ENCODE measurements at regions not wholly inside any gene's neighbourhood (a gene's known extent, or its start where the extent isn't known, plus 50 kb on each side); places are given as distances from the start of the nearest gene placed in this dataset.
A peak's percentile ranks its signal among the peaks of the same experiment; 100 is the strongest.

DNA sequence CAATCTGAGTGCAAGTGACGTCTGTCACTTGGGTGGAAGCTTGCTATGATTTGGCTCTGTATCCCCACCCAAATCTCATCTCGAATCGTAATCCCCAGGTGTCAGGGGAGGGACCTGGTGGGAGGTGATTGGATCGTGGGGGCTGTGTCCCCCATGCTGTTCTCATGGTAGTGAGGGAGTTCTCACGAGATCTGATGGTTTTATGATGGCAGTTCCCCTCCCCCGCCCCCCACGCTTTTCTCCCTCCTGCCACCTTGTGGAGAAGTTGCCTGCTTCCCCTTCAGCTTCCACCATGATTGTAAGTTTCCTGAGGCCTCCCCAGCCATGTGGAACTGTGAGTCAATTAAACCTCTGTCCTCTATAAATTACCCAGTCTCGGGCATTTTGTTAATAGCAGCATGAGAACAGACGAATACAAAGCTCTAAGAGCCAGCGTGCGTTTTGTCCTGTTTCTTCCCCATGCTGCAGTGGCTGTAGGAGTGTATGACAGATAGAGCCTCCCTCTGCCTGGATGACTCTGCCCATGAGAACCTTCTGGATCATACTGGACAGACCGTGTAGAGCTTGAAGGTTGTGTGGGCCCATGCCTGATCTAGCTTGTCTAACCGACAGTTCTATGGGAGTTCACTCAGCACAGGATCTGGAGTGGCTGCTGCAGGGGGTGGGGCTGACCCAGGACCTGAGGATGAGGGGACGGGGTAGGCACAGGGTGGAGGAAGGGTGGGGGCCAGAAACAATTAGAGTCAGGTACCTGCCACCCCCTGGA, 139.7 kb upstream of the ERRFI1 start:
- Histone ChIP-seq H3K9me3 (ENCODE audit: control insufficient read depth in 2 of 2, insufficient read depth in 1 of 2, low read depth in 1 of 2, low read length in 1 of 2) (no peaks in the 10 kb centered on the region), H3K4me3 (ENCODE audit: low read depth in 1 of 2, low read length in 2 of 2) (no peak overlapping the region), H3K4me1 (ENCODE audit: control insufficient read depth in 2 of 2, insufficient read depth in 2 of 2, low read length in 1 of 2) (peaks cover 0 to 12% of the 10 kb centered on the region in 2 donors), H3K36me3 (ENCODE audit: control insufficient read depth in 2 of 2, insufficient read depth in 2 of 2, low read length in 1 of 2) (no peaks in the 10 kb centered on the region), H3K27me3 (ENCODE audit: control insufficient read depth in 1 of 2, insufficient read depth in 2 of 2, low read length in 2 of 2) (no peaks in the 10 kb centered on the region), H3K27ac (ENCODE audit: low read depth in 2 of 2, low read length in 1 of 2) (no peak overlapping the region)
- WGBS, 2 donors, result 80 to 82% methylated on average over 14 of the region's 14 CpGs

GRCh38 chr1:8164670-8165069, 138.6 kb upstream of the ERRFI1 start:
- Histone ChIP-seq H3K27ac (ENCODE audit: low read depth in 2 of 2, low read length in 1 of 2) (no peak overlapping the region), H3K9me3 (ENCODE audit: control insufficient read depth in 2 of 2, insufficient read depth in 1 of 2, low read depth in 1 of 2, low read length in 1 of 2) (no peaks in the 10 kb centered on the region), H3K4me3 (ENCODE audit: low read depth in 1 of 2, low read length in 2 of 2) (no peak overlapping the region), H3K36me3 (ENCODE audit: control insufficient read depth in 2 of 2, insufficient read depth in 2 of 2, low read length in 1 of 2) (no peaks in the 10 kb centered on the region), H3K4me1 (ENCODE audit: control insufficient read depth in 2 of 2, insufficient read depth in 2 of 2, low read length in 1 of 2) (peaks cover 0 to 5% of the 10 kb centered on the region in 2 donors), H3K27me3 (ENCODE audit: control insufficient read depth in 1 of 2, insufficient read depth in 2 of 2, low read length in 2 of 2) (no peaks in the 10 kb centered on the region)
- 89% methylated on average over 10 of the region's 10 CpGs for WGBS, 2 donors

GRCh38 chr1:8163039-8163438, 136.9 kb upstream of the ERRFI1 start:
- Histone ChIP-seq H3K27me3 (ENCODE audit: control insufficient read depth in 1 of 2, insufficient read depth in 2 of 2, low read length in 2 of 2) (no peaks in the 10 kb centered on the region), H3K4me1 (ENCODE audit: control insufficient read depth in 2 of 2, insufficient read depth in 2 of 2, low read length in 1 of 2) (peaks cover 0 to 3% of the 10 kb centered on the region in 2 donors), H3K4me3 (ENCODE audit: low read depth in 1 of 2, low read length in 2 of 2) (no peak overlapping the region), H3K36me3 (ENCODE audit: control insufficient read depth in 2 of 2, insufficient read depth in 2 of 2, low read length in 1 of 2) (no peaks in the 10 kb centered on the region), H3K9me3 (ENCODE audit: control insufficient read depth in 2 of 2, insufficient read depth in 1 of 2, low read depth in 1 of 2, low read length in 1 of 2) (no peaks in the 10 kb centered on the region), H3K27ac (ENCODE audit: low read depth in 2 of 2, low read length in 1 of 2) (no peak overlapping the region)
- WGBS, 2 donors, result 88 to 94% methylated on average over 4 of the region's 4 CpGs

DNA sequence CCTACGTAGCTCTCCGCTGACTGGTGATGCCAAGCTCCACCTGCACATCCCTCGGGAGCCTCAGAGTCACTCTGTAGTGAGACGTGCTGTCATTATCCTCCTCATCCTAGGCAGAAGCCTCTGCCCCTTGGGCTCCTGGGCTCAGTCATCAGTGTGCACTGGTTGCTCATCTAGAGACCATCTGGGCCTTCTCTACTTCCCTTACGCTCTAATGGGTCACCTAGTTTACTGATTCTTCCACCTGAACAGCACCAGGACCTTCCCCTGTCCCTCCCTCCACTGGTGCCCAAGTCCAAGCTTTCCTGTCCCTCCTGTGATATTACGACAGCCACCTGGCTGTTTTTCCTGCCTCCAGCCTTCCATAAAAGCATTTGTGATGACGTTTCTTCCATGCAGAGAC, 136.1 kb upstream of the ERRFI1 start:
- Histone ChIP-seq H3K36me3 (ENCODE audit: control insufficient read depth in 2 of 2, insufficient read depth in 2 of 2, low read length in 1 of 2) (no peaks in the 10 kb centered on the region), H3K4me3 (ENCODE audit: low read depth in 1 of 2, low read length in 2 of 2) (no peak overlapping the region), H3K4me1 (ENCODE audit: control insufficient read depth in 2 of 2, insufficient read depth in 2 of 2, low read length in 1 of 2) (no peaks in the 10 kb centered on the region), H3K9me3 (ENCODE audit: control insufficient read depth in 2 of 2, insufficient read depth in 1 of 2, low read depth in 1 of 2, low read length in 1 of 2) (no peaks in the 10 kb centered on the region), H3K27me3 (ENCODE audit: control insufficient read depth in 1 of 2, insufficient read depth in 2 of 2, low read length in 2 of 2) (no peaks in the 10 kb centered on the region), H3K27ac (ENCODE audit: low read depth in 2 of 2, low read length in 1 of 2) (no peak overlapping the region)
- WGBS, 2 donors, result 82 to 87% methylated on average over 7 of the region's 7 CpGs

- H3K36me3 ChIP-seq (ENCODE audit: control insufficient read depth in 2 of 2, insufficient read depth in 2 of 2, low read length in 1 of 2), result no peaks in the 10 kb centered on the region
- 73 to 76% methylated on average over 9 of the region's 9 CpGs for WGBS, 2 donors
- H3K27ac ChIP-seq (ENCODE audit: low read depth in 2 of 2, low read length in 1 of 2), result no peak overlapping the region
- H3K4me3 ChIP-seq (ENCODE audit: low read depth in 1 of 2, low read length in 2 of 2), result no peak overlapping the region
- no peaks in the 10 kb centered on the region for H3K4me1 ChIP-seq (ENCODE audit: control insufficient read depth in 2 of 2, insufficient read depth in 2 of 2, low read length in 1 of 2)
- no peaks in the 10 kb centered on the region for H3K9me3 ChIP-seq (ENCODE audit: control insufficient read depth in 2 of 2, insufficient read depth in 1 of 2, low read depth in 1 of 2, low read length in 1 of 2)
- no peaks in the 10 kb centered on the region for H3K27me3 ChIP-seq (ENCODE audit: control insufficient read depth in 1 of 2, insufficient read depth in 2 of 2, low read length in 2 of 2)
These were observed 135.5 kb upstream of the ERRFI1 start for GRCh38 chr1:8161546-8162105.

- WGBS, 2 donors, result 91 to 93% methylated on average over 8 of the region's 8 CpGs
- Histone ChIP-seq H3K9me3 (ENCODE audit: control insufficient read depth in 2 of 2, insufficient read depth in 1 of 2, low read depth in 1 of 2, low read length in 1 of 2) (no peaks in the 10 kb centered on the region), H3K27me3 (ENCODE audit: control insufficient read depth in 1 of 2, insufficient read depth in 2 of 2, low read length in 2 of 2) (no peaks in the 10 kb centered on the region), H3K36me3 (ENCODE audit: control insufficient read depth in 2 of 2, insufficient read depth in 2 of 2, low read length in 1 of 2) (no peaks in the 10 kb centered on the region), H3K27ac (ENCODE audit: low read depth in 2 of 2, low read length in 1 of 2) (no peak overlapping the region), H3K4me1 (ENCODE audit: control insufficient read depth in 2 of 2, insufficient read depth in 2 of 2, low read length in 1 of 2) (peaks cover 0 to 5% of the 10 kb centered on the region in 2 donors), H3K4me3 (ENCODE audit: low read depth in 1 of 2, low read length in 2 of 2) (no peak overlapping the region)
These were observed 133.4 kb upstream of the ERRFI1 start for GRCh38 chr1:8159470-8160024.

DNA sequence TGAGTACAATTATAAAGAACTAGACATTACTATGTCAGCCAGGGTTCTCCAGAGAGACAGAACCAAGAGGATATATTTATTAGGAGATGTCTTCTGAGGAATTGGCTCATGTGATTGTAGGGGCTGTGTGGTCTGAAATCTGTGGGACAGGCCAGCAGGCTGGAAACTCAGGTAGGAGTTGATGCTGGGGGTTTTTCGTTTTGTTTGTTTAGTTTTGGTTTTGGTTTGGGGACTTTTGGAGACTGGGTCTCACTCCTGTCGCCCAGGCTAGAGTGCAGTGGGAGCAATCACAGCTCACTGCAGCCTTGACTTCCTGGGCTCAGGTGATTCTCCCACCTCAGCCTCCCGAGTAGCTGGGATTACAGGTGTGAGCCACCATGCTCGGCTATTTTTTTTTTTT, 132.9 kb upstream of the ERRFI1 start:
- H3K36me3 ChIP-seq (ENCODE audit: control insufficient read depth in 2 of 2, insufficient read depth in 2 of 2, low read length in 1 of 2), result no peaks in the 10 kb centered on the region

DNA sequence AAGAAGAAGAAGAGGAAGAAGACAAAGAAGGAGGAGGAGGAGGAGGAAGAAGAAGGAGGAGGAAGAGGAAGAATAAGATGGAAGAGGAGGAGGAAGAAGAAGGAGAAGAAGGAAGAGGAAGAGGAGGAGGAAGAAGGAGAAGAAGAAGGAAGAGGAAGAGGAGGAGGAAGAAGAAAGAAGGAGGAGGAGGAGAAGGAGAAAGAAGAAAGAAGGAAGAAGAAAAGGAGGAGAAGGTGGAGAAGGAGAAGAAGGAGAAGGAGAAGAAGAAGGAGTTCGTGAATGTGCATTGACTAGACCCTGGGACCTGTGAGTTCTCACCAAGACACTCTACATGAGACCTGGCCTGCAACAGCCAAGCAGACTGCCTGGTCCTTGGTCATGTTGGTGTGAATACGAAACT, 131.7 kb upstream of the ERRFI1 start:
- no peak overlapping the region for H3K27ac ChIP-seq (ENCODE audit: low read depth in 2 of 2, low read length in 1 of 2)
- H3K36me3 ChIP-seq (ENCODE audit: control insufficient read depth in 2 of 2, insufficient read depth in 2 of 2, low read length in 1 of 2), result no peaks in the 10 kb centered on the region
- no peaks in the 10 kb centered on the region for H3K27me3 ChIP-seq (ENCODE audit: control insufficient read depth in 1 of 2, insufficient read depth in 2 of 2, low read length in 2 of 2)
- no peak overlapping the region for H3K4me3 ChIP-seq (ENCODE audit: low read depth in 1 of 2, low read length in 2 of 2)
- H3K9me3 ChIP-seq (ENCODE audit: control insufficient read depth in 2 of 2, insufficient read depth in 1 of 2, low read depth in 1 of 2, low read length in 1 of 2), result no peaks in the 10 kb centered on the region
- H3K4me1 ChIP-seq (ENCODE audit: control insufficient read depth in 2 of 2, insufficient read depth in 2 of 2, low read length in 1 of 2), result peaks cover 0 to 5% of the 10 kb centered on the region in 2 donors
- 95 to 97% methylated on average over 2 of the region's 2 CpGs for WGBS, 2 donors

More for the DNA sequence above, 132.9 kb upstream of the ERRFI1 start:
- Histone ChIP-seq H3K9me3 (ENCODE audit: control insufficient read depth in 2 of 2, insufficient read depth in 1 of 2, low read depth in 1 of 2, low read length in 1 of 2) (no peaks in the 10 kb centered on the region), H3K4me3 (ENCODE audit: low read depth in 1 of 2, low read length in 2 of 2) (no peak overlapping the region), H3K4me1 (ENCODE audit: control insufficient read depth in 2 of 2, insufficient read depth in 2 of 2, low read length in 1 of 2) (peaks cover 0 to 5% of the 10 kb centered on the region in 2 donors), H3K27me3 (ENCODE audit: control insufficient read depth in 1 of 2, insufficient read depth in 2 of 2, low read length in 2 of 2) (no peaks in the 10 kb centered on the region), H3K27ac (ENCODE audit: low read depth in 2 of 2, low read length in 1 of 2) (no peak overlapping the region)
- WGBS, 2 donors, result 79 to 88% methylated on average over 4 of the region's 4 CpGs

DNA sequence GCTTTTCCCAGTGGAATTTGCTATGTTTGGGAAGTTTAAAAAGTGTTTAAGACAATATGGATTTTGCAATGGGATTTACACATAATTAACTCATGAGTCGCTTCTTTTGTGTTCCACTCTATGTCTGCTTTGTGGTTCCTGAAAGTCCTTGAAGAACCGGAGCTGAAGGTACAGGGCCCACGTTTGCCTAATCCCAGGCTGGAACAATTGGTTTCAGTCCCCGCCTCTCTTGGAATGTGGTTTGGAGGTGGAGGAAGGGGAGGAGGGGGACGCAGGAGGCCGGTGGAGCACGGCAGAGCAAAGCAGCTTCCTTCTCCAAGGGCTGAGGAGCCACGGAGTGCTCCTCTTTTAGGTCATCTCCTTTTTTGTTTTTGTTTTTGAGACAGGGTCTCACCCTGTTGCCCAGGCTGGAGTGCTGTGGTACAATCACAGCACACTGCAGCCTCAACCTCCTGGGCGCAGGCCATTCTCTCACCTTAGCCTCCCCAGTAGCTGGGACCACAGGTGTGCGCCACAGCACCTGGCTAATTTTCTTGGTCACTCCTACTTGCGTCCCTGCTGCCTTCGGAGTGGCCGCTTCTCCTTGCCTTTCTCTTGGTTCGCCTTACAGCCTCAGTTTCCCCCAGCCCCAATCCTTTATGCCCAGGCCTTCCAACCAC, 129.5 kb upstream of the ERRFI1 start:
- peak overlapping the region in 1 of 2 donors; percentile 73 for H3K27ac ChIP-seq (ENCODE audit: low read depth in 2 of 2, low read length in 1 of 2)

More for the DNA sequence above, 129.5 kb upstream of the ERRFI1 start:
- WGBS, 2 donors, result 60 to 71% methylated on average over 14 of the region's 14 CpGs
- Histone ChIP-seq H3K4me3 (ENCODE audit: low read depth in 1 of 2, low read length in 2 of 2) (no peak overlapping the region), H3K36me3 (ENCODE audit: control insufficient read depth in 2 of 2, insufficient read depth in 2 of 2, low read length in 1 of 2) (no peaks in the 10 kb centered on the region), H3K9me3 (ENCODE audit: control insufficient read depth in 2 of 2, insufficient read depth in 1 of 2, low read depth in 1 of 2, low read length in 1 of 2) (no peaks in the 10 kb centered on the region), H3K27me3 (ENCODE audit: control insufficient read depth in 1 of 2, insufficient read depth in 2 of 2, low read length in 2 of 2) (no peaks in the 10 kb centered on the region), H3K4me1 (ENCODE audit: control insufficient read depth in 2 of 2, insufficient read depth in 2 of 2, low read length in 1 of 2) (peaks cover 0 to 5% of the 10 kb centered on the region in 2 donors)
